Activated B cell treated with CpG ODN at 0.5 μM for 24 hours (primary cell): ENCODE measurements at regions not wholly inside any gene's neighbourhood (a gene's known extent, or its start where the extent isn't known, plus 50 kb on each side); places are given as distances from the start of the nearest gene placed in this dataset.

ENCODE experiments used
- ATAC-seq: fragments of 200-7000 bp; cut with Tn5 transposase; one replicate; pipeline ENCODE4 v1.10.0; 2021; ENCODE audit warnings: low read depth, mild to moderate bottlenecking, moderate library complexity
- CTCF ChIA-PET: fragments of 350-600 bp; sonication (Branson Sonifier 250); formaldehyde crosslinking; loops from one replicate; lab custom pipeline; 2021; ENCODE audit warnings: antibody characterized with exemption; lab: Charles Lee
- POLR2A ChIA-PET: fragments of 350-600 bp; sonication (Branson Sonifier 250); formaldehyde crosslinking; loops from one replicate; lab custom pipeline; 2021; ENCODE audit warnings: antibody characterized with exemption; lab: Charles Lee
- DNase-seq: peaks from one replicate; pipeline ENCODE4 v3.0.0; 2022
- H3K27ac Mint-ChIP-seq: one replicate; pipeline ENCODE4 v1.8.0; 2020; ENCODE audit warnings: mixed read lengths
- H3K27me3 Mint-ChIP-seq: one replicate; pipeline ENCODE4 v1.8.0; 2021; ENCODE audit warnings: mixed read lengths
- H3K36me3 Mint-ChIP-seq: one replicate; pipeline ENCODE4 v1.8.0; 2021; ENCODE audit warnings: low read depth, mixed read lengths
- H3K4me1 Mint-ChIP-seq: one replicate; pipeline ENCODE4 v1.8.0; 2021; ENCODE audit warnings: mixed read lengths
- H3K4me3 Mint-ChIP-seq: one replicate; pipeline ENCODE4 v1.8.0; 2020; ENCODE audit warnings: mild to moderate bottlenecking, mixed read lengths
- H3K9me3 Mint-ChIP-seq: one replicate; pipeline ENCODE4 v1.8.0; 2020; ENCODE audit warnings: mixed read lengths
- intact Hi-C: fragments of 100-400 bp; cut with micrococcal nuclease; formaldehyde crosslinking; loops from one replicate; pipeline ENCODE4 v1.15.1; 2024
- TF ChIP-seq, protein P1 (sequence below): fragments of 200-600 bp; IDR thresholded peaks from one replicate; pipeline ENCODE4 v1.8.0; 2022; ENCODE audit warnings: antibody characterized with exemption, mild to moderate bottlenecking

DNA sequence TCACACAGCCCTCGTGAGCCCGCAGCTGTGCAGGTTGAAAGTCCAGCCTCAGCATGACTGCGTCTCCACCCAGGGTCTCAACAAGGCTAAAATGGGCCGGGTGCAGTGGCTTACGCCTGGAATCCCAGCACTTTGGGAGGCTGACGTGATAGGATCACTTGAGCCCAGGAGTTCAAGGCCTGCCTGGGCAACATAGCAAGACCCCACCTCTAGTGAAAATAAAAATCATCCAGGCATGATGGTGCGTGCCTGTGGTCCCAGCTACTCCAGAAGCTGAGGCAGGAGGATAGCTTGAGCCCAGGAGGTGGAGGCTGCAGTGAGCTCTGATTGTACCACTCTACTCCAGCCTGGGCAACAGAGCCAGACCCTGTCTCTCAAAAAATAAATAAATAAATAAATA lies 100.8 kb upstream of the PRR5 start:
- peaks cover 19% of the 10 kb centered on the region for H3K27me3 Mint-ChIP-seq
- intact Hi-C loops: no loop called here
- no peak overlapping the region for H3K4me3 Mint-ChIP-seq
- ChIA-PET CTCF (interaction anchor here (0.9 kb wide), 1 partner anchor 23 kb away, joined by 3 read pairs; no protein-coding TSS in a partner anchor), POLR2A (no interaction called here)
- DNase-seq: no peak
- no peak overlapping the region for H3K27ac Mint-ChIP-seq
- no peaks in the 10 kb centered on the region for H3K4me1 Mint-ChIP-seq
- H3K36me3 Mint-ChIP-seq: no peaks in the 10 kb centered on the region
- no peak for ATAC-seq
- H3K9me3 Mint-ChIP-seq: no peaks in the 10 kb centered on the region
- TF ChIP-seq, protein P1, sequence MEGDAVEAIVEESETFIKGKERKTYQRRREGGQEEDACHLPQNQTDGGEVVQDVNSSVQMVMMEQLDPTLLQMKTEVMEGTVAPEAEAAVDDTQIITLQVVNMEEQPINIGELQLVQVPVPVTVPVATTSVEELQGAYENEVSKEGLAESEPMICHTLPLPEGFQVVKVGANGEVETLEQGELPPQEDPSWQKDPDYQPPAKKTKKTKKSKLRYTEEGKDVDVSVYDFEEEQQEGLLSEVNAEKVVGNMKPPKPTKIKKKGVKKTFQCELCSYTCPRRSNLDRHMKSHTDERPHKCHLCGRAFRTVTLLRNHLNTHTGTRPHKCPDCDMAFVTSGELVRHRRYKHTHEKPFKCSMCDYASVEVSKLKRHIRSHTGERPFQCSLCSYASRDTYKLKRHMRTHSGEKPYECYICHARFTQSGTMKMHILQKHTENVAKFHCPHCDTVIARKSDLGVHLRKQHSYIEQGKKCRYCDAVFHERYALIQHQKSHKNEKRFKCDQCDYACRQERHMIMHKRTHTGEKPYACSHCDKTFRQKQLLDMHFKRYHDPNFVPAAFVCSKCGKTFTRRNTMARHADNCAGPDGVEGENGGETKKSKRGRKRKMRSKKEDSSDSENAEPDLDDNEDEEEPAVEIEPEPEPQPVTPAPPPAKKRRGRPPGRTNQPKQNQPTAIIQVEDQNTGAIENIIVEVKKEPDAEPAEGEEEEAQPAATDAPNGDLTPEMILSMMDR: no peak

DNA sequence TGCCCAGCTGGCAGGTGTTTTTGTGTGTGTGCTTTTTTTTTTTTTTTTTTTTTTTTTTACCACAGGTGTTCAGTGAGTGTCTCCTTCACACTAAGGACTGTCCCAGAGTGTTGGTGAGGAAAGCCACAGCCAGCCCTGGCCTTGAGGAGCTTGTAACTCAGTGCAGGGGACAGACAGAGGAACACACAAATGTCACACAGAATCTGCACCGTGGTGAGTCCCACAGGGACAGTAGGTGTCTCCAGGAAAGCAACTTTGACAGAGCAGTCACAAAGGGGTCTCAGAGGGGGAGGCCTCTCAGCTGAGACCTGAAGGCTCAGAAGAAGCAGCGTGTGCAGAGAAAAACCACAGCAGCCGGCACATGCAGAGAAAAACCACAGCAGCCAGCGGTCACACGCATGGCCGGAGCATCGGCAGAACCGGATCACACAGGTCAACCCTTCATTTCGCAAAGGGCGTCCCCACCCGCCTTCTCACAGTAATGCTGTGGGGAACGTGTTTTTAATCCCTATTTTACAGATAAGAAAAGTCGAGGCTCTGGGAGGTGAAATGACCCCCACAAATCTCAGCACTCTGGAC lies 101.7 kb upstream of the PRR5 start:
- intact Hi-C loops: no loop called here
- ChIA-PET POLR2A (no interaction called here), CTCF (interaction anchor here (0.9 kb wide), 1 partner anchor 22 kb away, joined by 3 read pairs; no protein-coding TSS in a partner anchor)
- H3K36me3 Mint-ChIP-seq: no peaks in the 10 kb centered on the region
- ATAC-seq (no peak), DNase-seq (no peak)
- H3K27ac Mint-ChIP-seq: no peak overlapping the region
- no peaks in the 10 kb centered on the region for H3K9me3 Mint-ChIP-seq
- no peak overlapping the region for H3K4me3 Mint-ChIP-seq
- H3K27me3 Mint-ChIP-seq: peaks cover 22% of the 10 kb centered on the region
- H3K4me1 Mint-ChIP-seq: no peaks in the 10 kb centered on the region
- TF ChIP-seq, protein P1: no peak

DNA sequence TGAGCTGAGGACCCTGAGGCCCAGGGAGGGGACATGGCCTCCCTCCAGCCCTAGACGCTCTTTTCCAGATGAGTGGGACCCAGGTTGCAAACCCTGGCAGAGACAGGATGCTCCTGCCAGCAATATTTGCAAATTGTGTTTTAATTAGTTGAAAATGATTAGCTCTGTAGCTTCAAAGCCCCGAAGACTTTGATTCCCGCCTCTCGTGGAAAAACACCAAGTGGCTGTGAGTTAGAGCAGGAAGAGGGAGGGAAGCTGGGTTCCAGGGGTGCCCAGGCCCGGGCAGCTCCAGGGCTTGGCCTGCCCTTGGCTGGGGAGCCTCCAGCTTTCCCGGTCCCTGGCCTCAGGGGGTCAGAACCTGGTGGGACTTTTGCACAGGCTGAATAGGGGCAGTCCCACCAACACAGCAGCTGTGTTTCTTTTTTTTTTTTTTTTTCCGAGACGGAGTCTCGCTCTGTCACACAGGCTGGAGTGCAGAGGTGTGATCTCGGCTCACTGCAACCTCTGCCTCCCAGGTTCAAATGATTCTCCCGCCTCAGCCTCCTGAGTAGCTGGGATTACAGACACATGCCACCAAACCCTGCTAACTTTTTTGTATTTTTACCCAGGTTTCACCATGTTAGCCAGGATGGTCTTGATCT lies 101.6 kb upstream of the RTL6 start:
- H3K36me3 Mint-ChIP-seq: no peaks in the 10 kb centered on the region
- H3K27ac Mint-ChIP-seq: no peak overlapping the region
- intact Hi-C loops: no loop called here
- peaks cover 26% of the 10 kb centered on the region for H3K27me3 Mint-ChIP-seq
- ChIA-PET POLR2A (no interaction called here), CTCF (no interaction called here)
- ATAC-seq: no peak
- no peaks in the 10 kb centered on the region for H3K4me1 Mint-ChIP-seq
- no peaks in the 10 kb centered on the region for H3K9me3 Mint-ChIP-seq
- TF ChIP-seq, protein P1: no peak
- no peak for DNase-seq
- H3K4me3 Mint-ChIP-seq: no peak overlapping the region

DNA sequence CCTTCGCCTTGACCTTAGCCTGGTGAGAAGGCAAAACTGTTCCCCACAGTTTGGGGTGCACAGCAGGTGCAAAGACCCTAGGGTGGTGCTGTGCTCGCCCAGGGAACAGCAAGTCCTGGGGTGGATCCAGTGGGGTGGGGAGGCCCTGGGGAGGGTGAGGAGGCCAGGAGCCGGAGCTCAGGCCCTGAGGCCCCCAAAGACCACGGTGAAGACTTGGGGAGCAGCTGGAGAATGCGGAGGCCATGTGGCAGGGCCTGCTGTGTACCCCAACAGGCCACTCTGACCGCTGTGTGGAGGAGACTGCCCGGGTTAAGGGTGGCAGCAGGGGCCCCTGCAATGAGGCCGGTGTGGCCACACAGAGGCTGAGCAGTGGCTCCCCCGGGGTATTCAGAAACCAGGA lies 101.1 kb upstream of the RTL6 start:
- Mint-ChIP-seq H3K36me3 (no peaks in the 10 kb centered on the region), H3K27ac (no peak overlapping the region), H3K4me3 (no peak overlapping the region), H3K4me1 (no peaks in the 10 kb centered on the region), H3K27me3 (peaks cover 28% of the 10 kb centered on the region), H3K9me3 (no peaks in the 10 kb centered on the region)
- DNase-seq: no peak
- ATAC-seq: no peak
- CTCF ChIA-PET: no interaction called here
- TF ChIP-seq, protein P1: no peak
- POLR2A ChIA-PET: no interaction called here
- intact Hi-C loops: no loop called here

DNA sequence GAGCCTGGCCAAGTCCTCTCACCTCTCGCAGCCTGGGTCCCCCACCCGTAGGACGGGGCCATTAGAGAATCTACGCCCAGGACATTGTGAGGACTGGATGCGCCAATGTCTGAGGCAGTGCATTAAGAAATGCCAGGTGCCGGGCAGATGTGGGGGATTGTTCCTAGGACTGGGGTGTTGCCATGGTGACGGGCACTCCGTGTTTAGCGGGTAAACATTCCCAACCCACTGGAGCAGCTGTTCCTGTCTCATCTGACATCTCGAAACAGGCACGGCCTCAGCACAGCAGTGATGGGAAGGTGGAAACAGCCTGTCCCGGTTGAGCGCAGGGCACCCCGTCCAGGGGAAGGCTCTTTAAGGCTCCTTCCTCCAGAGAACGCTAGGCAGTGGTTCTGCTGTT lies 99.6 kb upstream of the RTL6 start:
- no peaks in the 10 kb centered on the region for H3K9me3 Mint-ChIP-seq
- TF ChIP-seq, protein P1: no peak

More for the DNA sequence above, 99.6 kb upstream of the RTL6 start:
- Mint-ChIP-seq H3K4me3 (no peak overlapping the region), H3K4me1 (no peaks in the 10 kb centered on the region), H3K36me3 (no peaks in the 10 kb centered on the region), H3K27me3 (peaks cover 27% of the 10 kb centered on the region), H3K27ac (no peak overlapping the region)
- CTCF ChIA-PET: no interaction called here
- intact Hi-C loops: no loop called here
- DNase-seq: no peak
- no peak for ATAC-seq
- POLR2A ChIA-PET: no interaction called here
